Stimulated activated CD4-positive, alpha-beta T cell treated with anti-CD3 and anti-CD28 coated beads, Interleukin-4, amount 100 ng/mL, for 1 hour (primary cell): ENCODE measurements at regions not wholly inside any gene's neighbourhood (a gene's known extent, or its start where the extent isn't known, plus 50 kb on each side); places are given as distances from the start of the nearest gene placed in this dataset.
"Not testable (repeated sequence)": the region's sequence is repeated elsewhere in the genome, so short reads cannot be mapped to it uniquely, and the experiment has no call there.

Experiments used
- DNase-seq: peaks from one replicate; pipeline ENCODE4 v3.0.0-alpha.2; 2020

DNA sequence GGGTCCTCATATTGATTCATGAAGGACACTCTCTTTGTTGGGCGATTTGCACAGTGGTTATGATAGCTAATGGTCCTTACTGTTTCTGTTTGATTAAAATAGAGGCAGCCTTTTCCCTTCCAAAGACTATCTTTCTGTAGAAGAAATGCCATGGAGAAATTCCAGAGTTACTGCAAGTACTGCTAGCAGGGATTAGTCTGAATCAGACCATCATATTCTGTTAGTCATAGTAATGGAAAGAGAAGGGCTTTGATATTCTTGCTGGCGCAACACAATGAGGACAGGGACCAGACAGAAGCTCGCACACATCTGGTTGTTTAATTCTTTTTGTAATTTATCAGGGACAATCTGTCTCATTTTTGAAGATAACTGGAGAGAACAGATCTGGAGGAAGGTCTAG, 304.5 kb upstream of the FZD8 start:
- no peak for DNase-seq

DNA sequence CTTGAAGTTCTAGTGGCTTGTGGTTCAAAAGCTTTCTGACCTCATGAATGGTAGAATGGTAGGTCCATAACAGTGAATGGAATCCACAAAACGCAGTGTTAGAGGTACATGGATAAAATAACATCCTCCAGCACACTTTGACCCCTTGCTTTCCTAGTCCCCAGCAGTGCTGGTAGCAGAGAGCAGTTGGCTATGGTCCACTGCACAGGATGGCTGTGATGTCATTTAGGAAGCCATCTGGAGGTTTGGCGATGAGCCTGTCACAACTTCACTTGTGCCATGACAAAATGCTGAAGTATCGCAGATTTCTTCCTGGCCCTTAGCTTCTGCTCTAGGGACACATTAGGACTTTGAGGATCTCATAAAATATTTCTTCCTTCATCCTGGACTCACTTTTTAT, 300.0 kb upstream of the FZD8 start:
- DNase-seq: no peak

DNA sequence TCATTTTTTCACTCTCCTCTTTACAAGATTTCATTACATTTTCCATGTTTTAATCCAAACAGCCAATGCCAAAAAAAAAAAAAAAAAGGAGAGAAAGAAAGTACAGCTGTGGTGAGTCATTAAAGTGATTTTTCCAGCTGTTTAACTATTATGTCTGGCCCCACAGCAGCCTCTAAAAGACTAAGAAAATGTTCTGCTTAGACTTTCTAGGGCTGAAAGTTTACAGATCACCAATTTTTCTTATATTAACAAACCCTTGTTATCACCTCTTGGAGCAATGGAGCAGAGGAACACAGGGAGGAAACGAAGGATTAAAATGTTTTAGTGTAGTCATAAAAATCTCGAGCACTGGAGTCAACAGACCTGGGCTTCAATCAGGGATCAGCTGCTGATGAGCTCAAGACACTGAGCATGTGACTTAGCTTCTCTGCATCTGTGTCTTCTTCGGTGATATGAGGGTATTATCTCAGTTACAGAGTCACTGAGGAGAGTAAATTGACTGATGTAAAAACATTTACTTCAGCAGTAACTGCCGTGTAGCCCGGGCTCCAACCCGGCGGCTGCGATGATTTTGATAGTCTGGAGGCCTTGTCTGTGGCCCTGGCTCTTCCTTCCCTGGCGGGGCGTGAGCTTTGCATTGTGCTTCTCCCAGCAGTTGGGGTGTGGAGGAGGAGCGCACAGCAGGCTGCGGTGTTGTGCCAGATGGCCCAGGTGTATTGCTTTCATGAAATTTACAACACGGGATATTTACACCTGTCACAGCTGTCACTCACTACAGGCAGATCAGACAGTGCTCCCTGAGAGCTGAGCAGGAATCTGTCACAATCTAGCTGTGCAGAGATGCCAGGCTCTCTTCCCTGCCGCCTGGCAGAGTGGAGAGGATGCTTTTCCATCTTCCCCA, 298.3 kb upstream of the FZD8 start:
- DNase-seq: no peak

DNA sequence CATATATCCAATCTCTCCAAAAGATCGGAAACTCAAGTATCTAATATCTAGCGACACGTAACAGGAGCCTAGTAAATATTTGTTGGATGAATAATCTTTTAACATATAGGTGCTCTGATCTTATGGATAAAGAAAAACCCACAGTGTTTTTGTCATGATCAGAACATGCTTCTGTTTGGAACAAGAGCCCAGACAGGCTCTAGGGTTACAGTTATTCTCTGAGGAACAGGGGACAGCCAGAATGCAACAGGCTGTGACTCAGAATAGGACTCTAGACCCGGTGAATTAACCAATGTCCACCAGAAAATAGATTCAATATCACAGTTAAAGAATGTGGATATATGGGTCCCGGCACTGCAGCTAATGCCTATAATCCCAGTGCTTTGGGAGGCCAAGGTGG, 296.1 kb upstream of the FZD8 start:
- DNase-seq: no peak

DNA sequence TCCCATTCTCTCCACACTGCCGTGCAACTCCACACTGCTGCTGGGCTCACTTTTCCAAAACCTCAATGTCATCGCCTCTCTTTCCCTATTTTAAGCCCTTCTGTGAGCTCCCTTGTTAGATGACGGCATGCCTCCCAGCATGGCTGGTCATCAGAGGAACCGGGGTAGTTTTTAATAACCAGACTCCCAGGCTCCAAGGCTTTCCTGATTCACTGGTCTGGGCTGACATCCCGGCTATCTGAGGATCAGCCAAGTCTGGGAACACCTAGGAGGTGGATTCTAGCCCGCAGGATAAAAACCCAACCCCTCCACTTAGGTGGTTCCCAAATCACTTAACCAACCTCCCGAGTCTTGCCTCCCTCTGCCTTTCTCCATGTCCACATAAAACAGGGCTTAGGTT, 295.4 kb upstream of the FZD8 start:
- DNase-seq: no peak

DNA sequence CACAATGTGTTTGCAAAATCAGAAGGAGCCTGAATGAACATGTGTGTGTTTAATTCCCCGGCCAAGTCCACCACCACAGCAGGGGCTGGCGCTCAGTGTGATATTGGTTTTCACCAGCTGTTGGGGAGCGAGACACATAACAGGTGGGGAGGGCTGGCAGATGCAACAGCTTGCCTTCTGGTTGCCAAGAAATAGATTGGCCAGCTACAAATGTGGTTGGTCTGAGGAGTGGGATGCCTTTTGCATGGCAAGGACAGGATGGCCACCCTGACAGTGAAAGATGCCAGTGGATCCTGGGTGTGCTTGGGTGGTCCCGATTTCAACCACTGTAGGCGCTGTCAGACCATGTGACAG, 292.5 kb upstream of the FZD8 start:
- no peak for DNase-seq

DNA sequence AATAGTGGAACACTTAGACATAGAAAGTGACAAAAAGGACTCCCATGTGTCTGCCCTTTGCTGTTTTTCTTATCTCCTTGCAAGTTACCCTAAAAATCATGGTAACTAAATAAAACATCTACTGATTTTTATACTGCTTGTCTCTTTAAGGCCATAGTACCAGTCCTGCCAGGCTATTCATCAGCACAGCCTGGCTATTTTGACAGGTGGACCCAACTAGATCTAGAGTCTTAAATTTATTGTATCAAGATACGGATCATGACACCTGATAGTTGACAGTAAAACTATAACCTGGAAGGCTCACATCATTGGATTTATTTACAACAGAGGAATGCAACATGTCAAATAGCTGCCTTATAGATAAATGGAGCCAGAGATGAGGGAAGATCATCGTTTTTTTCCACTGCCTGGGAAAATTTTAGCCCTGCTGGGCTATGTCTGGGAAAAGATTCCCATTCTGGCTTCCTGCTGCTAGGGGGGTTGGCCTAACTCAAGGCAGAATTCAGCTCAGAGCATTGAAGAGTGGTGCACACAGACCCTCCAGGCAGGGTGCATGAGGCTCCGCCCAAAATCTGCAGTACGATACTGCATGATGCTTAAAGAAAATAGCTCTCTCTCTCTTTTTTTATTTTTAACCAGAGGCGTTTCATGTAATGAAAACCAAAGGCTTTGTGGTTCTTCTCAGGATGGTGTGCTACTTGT, 292.0 kb upstream of the FZD8 start:
- no peak for DNase-seq

DNA sequence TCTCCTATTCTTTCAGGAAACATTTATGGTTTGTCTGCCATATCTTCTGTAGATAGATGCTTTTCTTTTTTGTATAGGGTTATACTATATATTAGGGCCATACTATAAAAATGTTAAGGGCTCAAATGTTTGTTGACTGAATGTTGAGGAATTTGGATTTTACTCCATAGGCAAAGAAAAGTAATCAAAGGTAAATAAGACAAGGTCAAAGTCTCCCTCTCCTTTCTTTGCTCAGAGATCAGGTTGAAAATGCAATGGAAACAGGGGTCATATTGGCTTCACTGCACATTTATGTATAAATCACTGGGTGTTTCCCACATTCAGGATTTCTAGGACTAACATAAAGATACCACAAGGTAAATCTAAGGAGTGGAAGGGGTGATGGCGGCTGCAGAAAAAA, 291.4 kb upstream of the FZD8 start:
- DNase-seq: no peak

DNA sequence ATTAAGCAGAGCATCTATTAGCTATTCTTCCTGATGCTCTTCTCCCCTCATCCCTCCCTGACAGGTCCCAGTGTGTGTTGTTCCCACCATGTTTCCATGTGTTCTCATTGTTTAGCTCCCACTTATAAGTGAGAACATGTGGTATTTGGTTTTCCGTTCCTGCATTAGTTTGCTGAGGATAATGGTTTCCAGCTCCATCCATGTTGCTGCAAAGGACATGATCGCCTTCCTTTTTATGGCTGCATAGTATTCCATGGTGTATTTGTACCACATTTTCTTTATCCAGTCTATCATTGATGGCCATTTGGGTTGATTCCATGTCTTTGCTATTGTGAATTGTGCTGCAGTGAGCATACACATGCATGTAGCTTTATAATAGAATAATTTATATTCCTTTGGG, 287.9 kb upstream of the FZD8 start:
- DNase-seq: not testable (repeated sequence)

DNA sequence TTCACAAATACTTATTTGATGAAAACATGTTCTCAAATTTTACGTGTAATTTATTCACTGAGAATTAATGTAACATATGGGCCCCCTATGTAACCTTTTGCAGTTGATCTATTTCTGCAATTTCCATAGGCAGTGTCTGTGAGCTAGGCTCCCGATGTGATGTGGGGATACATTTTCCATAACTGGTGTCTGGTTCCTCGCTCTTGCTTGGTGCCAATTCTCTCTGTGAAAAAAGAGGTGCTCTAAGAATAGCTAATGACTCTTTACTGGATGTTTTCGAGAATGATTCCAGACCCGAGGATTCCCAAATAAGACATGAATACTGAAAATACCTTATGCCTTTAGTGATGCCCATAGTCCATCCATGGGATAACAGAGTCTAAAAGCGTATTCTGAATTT, 286.7 kb upstream of the FZD8 start:
- no peak for DNase-seq

DNA sequence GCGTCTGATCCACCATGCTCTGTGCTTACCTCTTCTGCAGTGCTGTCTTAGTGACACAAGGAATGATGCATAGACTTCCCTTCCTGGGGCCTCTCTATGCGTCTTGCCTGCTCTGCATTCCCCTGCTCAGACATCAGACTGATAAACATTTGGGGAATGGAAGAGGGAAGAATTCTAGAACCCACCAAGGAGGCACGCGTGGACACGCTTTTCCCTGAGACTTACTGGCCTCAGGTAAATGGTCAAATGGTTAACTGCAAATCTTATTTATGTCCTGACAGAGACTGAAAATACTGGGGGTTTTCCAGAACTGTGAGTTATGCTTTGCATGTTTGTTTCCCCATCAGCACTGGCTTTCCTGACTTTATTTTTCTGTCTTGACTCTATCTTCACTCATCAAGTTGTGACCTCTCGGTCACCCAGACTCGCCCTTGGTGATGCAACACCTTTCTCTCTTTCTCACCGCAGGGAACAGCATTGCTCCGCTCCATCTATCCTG, 285.9 kb upstream of the FZD8 start:
- no peak for DNase-seq

DNA sequence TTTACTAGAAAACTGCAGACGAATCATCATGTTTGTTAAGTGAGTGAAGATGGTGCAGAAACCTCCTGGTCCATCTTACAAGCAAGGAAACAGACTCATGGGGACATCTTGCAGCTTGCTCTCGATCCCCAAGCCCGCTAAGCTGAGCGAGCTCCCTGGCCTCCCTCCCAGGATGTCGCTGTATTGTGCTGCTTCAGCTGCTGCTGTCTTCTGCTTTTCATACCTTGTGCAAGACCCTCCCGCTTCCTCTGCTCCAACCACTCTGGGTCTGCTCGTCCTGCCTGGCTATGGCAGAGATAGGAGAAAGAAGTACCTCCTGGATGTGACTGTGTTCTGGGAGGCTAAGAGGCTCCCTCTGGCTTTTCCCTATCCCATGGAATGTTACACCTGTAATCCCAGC, 285.2 kb upstream of the FZD8 start:
- no peak for DNase-seq

DNA sequence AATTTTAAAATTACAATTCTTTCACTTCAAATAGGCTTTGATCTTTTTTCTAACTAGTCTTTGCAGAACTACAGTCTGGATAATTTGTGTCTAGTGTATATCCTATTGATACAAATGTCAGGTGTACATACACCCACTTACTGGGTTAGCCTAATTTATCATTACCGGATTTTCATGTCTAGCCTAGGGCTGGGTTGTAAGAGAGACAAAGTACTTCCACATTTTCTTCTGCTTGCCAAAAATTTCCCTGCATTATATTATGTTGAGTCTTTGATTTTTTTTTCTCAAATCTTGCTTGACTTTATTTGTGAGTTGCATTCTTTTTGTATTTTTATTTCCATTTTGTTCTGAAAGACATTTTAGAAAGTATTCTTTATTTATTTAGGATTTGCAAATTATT, 284.8 kb upstream of the FZD8 start:
- DNase-seq: no peak

DNA sequence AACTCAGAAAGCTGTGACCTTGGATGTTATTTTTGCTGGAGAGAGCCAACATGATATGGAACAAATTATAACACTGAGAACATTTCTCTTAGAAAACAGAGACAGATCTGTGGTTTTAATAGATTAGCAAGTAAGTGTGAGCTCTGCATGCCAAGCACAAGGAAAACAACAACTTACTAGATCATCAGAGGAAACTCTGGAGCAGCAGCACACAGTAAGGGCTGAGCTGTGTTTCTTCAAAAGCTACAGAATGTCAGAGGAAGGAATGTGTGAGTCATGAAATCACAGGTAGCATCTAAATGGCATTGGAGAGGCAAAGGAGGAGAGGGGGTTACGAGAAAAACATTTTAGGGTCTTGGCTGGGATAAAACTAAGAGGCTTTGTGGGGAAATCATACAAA, 283.4 kb upstream of the FZD8 start:
- no peak for DNase-seq

DNA sequence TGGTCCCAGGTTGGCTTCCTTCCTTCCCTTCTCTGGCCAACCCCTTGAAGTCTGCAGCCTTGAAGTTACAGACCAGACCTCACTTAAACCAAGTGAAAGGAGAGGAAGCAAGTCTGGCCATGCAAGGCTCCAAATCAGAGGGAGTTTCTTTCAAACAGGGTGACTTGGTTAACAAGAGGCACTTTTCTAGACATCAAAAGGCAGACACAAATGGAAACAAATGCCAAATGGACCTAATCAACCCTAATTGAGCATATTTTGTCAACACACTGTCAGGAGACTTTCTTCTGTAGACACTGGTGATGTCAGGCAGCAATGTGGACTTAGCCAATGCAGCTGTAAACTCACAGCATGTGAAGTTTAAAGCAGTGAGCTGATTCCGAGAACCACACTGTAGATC, 282.7 kb upstream of the FZD8 start:
- DNase-seq: no peak

DNA sequence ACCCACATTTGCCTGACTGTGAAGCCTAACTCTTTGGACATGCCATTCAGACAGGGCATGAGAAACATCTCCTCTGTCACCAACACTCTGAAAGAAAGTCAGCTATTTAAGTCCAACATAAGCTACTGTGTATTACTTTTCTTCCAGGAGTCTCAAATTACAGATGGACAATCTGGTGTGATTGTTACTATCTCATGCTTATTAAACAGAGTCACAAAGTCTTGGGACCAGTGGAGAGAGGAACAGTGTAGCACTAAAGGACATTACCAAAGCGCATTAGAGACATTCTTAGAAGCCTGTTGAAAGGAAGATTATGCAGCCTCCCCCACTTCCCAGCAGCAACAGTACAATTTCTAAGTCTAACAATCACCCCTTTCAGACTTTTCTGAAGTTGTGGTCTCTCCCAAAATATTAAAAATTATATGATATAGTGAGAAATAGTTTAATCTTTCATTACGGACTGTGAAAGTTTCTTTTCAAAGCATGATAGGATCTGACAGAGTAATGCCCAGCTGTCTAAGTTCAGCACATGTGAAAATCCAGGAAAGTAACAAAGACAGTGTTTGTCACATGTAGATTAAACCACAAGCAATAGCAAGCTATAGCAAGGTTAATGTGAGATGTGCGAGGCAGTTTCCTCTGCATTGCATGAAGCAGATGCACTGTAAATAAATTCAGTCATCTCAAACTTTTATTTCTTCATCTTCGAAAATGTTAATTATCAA, 280.9 kb upstream of the FZD8 start:
- DNase-seq: no peak

DNA sequence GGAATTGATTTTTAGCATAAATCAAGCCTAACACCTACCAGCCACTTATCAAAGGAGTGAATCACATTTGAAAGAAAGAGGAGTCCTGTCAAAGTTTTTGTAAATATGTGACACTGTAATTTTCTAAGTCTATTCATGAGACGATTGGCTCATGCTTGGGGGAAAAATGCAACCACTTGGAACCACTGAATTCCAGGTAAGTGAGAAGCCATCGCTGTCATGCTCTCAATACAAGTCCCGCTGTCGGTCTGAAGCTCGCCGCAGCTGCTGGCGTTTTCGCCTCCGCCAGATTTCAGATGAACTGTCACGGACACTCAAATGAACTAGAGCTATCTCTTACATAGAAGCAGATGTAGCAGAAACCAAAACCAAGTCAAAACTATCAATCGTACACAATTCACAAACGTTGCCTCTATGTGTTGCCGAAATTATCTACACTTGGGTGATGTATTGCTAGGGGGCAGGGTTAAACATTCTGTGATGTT, 279.8 kb upstream of the FZD8 start:
- no peak for DNase-seq

DNA sequence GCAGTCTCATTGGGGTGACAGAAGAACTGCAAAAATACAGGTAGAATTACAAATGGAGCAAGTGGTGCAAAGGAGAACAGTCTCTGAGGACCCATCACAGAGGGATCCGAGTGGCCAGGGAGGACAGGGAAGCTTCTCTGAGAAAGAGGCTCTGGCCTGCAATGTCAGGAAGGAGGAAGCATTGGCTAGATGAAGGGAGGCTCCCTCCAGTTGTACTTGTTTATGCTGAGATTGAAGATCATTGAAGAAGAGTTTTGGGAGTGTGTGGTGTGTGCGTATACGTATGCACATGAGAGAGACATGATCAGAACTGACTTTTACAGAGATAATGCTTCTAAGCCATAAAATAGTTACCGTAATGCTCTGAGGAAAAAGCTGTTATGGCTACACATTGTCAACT, 274.7 kb upstream of the FZD8 start:
- DNase-seq: no peak

DNA sequence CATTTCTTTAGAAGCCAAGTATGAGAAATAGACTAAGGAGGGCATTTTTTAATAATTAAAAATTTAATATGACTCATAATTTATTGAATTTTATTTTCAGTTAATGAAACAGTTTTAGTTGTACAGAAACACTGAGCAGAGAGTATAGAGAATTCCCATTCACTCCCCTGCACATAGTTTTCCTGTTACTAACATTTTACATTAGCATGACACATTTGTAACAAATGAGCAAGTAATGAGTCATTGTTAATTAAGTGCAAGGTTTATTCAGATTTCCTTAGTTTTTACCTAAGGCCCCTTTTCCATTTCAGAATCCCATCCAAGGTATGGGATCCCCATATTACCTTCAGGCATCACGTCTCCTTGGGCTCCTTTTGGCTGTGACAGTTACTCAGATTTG, 271.5 kb upstream of the FZD8 start:
- DNase-seq: no peak

DNA sequence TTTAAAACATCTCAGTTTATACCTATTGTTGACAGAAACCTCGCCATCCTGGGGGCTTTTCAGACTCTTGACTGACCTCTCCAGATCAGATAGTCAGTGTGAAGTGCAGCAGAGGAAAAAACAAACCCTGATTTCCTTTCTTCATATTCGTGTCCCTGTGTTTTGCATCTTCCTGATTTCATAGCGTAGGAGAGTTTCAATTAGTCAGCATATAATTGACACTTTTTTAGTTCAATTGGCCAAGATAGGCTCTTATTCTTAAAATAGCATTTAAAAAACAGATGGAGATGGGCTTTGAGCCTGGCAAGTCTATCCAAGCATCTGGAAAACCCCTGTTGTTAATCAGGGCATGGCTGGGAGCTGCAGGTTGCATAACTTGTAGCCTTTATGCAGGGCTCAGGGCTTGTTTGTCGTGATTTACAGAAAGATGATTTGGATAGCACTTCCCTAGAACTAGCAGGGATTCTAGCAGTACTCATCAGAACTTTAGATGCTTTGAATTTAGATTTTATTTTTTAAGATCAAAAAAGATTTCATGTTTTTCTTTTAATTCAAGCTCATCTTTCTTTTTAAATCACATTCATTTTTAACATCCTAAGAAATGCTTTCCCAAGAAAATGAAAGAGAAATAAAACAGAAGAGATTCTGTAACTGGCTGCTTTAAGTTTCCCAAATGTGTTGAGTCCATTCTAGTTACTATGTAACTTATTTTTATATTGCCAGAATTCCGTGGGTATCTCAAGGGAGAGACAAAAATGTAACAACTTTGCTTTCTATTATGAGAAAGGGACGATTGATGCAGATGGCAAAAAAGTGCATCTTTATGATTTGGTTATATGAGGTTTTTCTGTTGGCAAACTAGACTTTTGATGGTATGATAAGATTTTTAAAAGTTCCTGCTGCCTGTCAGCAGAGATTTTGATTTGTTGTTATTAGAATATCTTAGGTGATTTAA, 270.8 kb upstream of the FZD8 start:
- no peak for DNase-seq

DNA sequence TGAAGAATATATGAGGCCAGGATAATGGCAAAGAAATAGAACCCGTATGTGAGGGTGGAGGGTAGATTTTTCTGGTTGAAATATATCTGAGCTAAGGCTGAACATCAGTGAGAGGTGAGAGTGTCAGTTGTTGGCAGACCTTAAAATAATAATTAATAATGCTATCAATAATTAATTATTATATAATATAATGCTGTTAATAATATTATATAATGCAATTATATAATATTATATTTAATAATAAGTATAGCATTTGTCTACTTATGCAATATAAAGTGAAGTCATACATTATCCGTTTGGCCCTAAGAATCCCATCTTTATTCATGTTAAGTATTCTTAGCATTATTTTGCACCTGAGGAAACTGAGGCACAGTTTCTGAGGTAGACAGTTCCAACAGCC, 269.9 kb upstream of the FZD8 start:
- no peak for DNase-seq

DNA sequence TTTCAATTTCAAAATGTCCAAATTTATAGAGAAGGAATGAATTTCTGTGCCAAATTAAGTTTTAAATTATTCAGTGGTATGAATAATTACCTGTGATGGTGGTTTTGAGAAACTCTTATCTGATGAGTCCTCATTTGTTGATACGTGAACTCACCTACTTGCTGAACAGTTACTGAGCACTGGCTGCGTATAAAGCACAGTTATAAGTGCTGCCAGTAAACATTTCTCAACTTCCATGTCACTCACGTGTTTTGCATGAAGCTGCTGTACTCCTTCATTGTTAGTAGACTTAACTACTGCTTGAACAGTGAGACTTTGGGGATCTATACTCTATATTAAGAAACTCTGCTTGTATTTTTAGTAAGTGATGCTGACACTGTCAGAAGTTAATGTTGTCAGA, 269.1 kb upstream of the FZD8 start:
- DNase-seq: no peak

DNA sequence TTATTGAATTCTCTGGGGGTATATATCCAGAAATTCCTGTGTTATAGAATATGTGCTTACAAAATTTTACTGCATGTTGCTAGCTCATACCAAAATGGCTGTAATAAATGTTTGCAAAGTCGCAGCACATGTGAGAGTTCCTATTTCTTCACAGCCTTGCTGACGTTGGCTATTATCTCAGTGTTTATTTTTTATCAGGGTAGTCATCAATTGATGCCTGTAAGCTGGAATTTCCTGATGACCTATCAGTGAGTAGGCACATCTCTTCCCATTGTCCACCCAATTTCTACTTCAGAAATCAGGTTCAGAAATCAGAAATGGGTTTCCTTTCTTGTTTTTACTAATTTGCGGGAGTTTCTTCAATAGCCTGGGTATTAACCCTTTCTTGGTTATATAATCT, 268.1 kb upstream of the FZD8 start:
- no peak for DNase-seq
